GM23338 (cell line): ENCODE measurements at regions not wholly inside any gene's neighbourhood (a gene's known extent, or its start where the extent isn't known, plus 50 kb on each side); places are given as distances from the start of the nearest gene placed in this dataset.

Experiments used
- ATAC-seq: fragments of 200-7000 bp; cut with Tn5 transposase; 3 replicates; pipeline ENCODE4 v1.9.1; 2020
- DNase-seq: peaks from one replicate; pipeline ENCODE4 v3.0.0-alpha.2; 2015; ENCODE audit warnings: low spot score
- H2AFZ ChIP-seq: fragments of 200-600 bp; sonication (generic); 2 replicates; pipeline ENCODE4 v1.8.0; 2016; ENCODE audit warnings: antibody characterized with exemption, mild to moderate bottlenecking, moderate library complexity
- H3F3A ChIP-seq: fragments of 200-600 bp; sonication (generic); replicated peaks from 2 replicates; pipeline ENCODE4 v1.8.0; 2017; ENCODE audit warnings: antibody characterized with exemption, mixed run types, low read depth
- H3K27ac ChIP-seq: fragments of 200-600 bp; sonication (generic); 2 replicates; pipeline ENCODE4 v1.6.1; 2016; ENCODE audit warnings: low read depth
- H3K27me3 ChIP-seq: fragments of 200-600 bp; sonication (generic); 2 replicates; pipeline ENCODE4 v1.8.0; 2016; ENCODE audit warnings: mild to moderate bottlenecking, mixed run types, moderate library complexity; ENCODE audit not compliant: insufficient read depth
- H3K36me3 ChIP-seq: fragments of 200-600 bp; sonication (generic); 2 replicates; pipeline ENCODE4 v1.8.0; 2016; ENCODE audit warnings: mild to moderate bottlenecking; ENCODE audit not compliant: insufficient read depth
- H3K4me1 ChIP-seq: fragments of 200-600 bp; sonication (generic); 2 replicates; pipeline ENCODE4 v1.8.0; 2016; ENCODE audit warnings: mild to moderate bottlenecking, moderate library complexity; ENCODE audit not compliant: insufficient read depth
- H3K4me2 ChIP-seq: fragments of 200-600 bp; sonication (generic); 2 replicates; pipeline ENCODE4 v1.7.1; 2017; ENCODE audit warnings: mixed run types
- H3K4me3 ChIP-seq: fragments of 200-600 bp; sonication (generic); 2 replicates; pipeline ENCODE4 v1.6.1; 2016; ENCODE audit warnings: mixed run types
- H3K79me2 ChIP-seq: fragments of 200-600 bp; sonication (generic); replicated peaks from 2 replicates; pipeline ENCODE4 v1.8.0; 2017; ENCODE audit warnings: mild to moderate bottlenecking; ENCODE audit not compliant: insufficient read depth
- H3K9me2 ChIP-seq: fragments of 200-600 bp; sonication (generic); 2 replicates; pipeline ENCODE4 v1.8.0; 2017; ENCODE audit not compliant: insufficient read depth
- H4K20me1 ChIP-seq: fragments of 200-600 bp; sonication (generic); replicated peaks from 2 replicates; pipeline ENCODE4 v1.8.0; 2017; ENCODE audit warnings: mild to moderate bottlenecking; ENCODE audit not compliant: insufficient read depth
- H3K27ac Mint-ChIP-seq: 2 replicates; pipeline ENCODE4 v1.8.0; 2020; ENCODE audit warnings: inconsistent platforms, mild to moderate bottlenecking, moderate library complexity, mixed read lengths
- H3K27me3 Mint-ChIP-seq: 3 replicates; pipeline ENCODE4 v1.8.0; 2022; ENCODE audit warnings: low read depth, mild to moderate bottlenecking, moderate library complexity, mixed read lengths, inconsistent platforms; ENCODE audit not compliant: insufficient read depth, poor library complexity
- H3K36me3 Mint-ChIP-seq: 3 replicates; pipeline ENCODE4 v1.8.0; 2021; ENCODE audit warnings: low read depth, mild to moderate bottlenecking, inconsistent platforms, moderate library complexity, mixed read lengths
- H3K4me1 Mint-ChIP-seq: 3 replicates; pipeline ENCODE4 v1.8.0; 2020; ENCODE audit warnings: mild to moderate bottlenecking, inconsistent platforms, mixed read lengths
- H3K4me3 Mint-ChIP-seq: 3 replicates; pipeline ENCODE4 v1.8.0; 2021; ENCODE audit warnings: moderate library complexity, mild to moderate bottlenecking, inconsistent platforms, mixed read lengths
- H3K9me3 Mint-ChIP-seq: 3 replicates; pipeline ENCODE4 v1.8.0; 2020; ENCODE audit warnings: moderate library complexity, mild to moderate bottlenecking, inconsistent platforms, mixed read lengths
- CREB1 ChIP-seq: fragments of 250-450 bp; sonication (Bioruptor Pico); IDR thresholded peaks from 2 replicates; pipeline ENCODE4 v1.5.0; 2020; ENCODE audit warnings: low read depth, mild to moderate bottlenecking, moderate library complexity
- CTCF ChIP-seq, 2 experiments: fragments of 200-600 bp in 1 of 2; sonication (generic) in 1 of 2; conservative IDR thresholded peaks; 2 replicates each; pipeline versions ENCODE4 v1.5.1 to v1.6.1; 2016 to 2017; ENCODE audit warnings: antibody characterized with exemption in 2 of 2, low read depth in 2 of 2, mild to moderate bottlenecking in 2 of 2, moderate library complexity in 1 of 2
- ETS1 ChIP-seq: IDR thresholded peaks from 2 replicates; pipeline ENCODE4 v1.6.1; 2016; ENCODE audit warnings: antibody characterized with exemption
- EZH2 ChIP-seq: fragments of 200-600 bp; sonication (generic); IDR thresholded peaks from one replicate; pipeline ENCODE4 v1.8.0; 2017; ENCODE audit warnings: antibody characterized with exemption, mild to moderate bottlenecking, low read depth; ENCODE audit not compliant: unreplicated experiment
- EZH2phosphoT487 ChIP-seq: fragments of 200-600 bp; sonication (generic); IDR thresholded peaks from one replicate; pipeline ENCODE4 v1.8.1; 2018; ENCODE audit warnings: antibody characterized with exemption; ENCODE audit not compliant: unreplicated experiment
- JUNB ChIP-seq: IDR thresholded peaks from one replicate; pipeline ENCODE4 v1.6.1; 2016; ENCODE audit warnings: antibody characterized with exemption; ENCODE audit not compliant: unreplicated experiment
- NANOG ChIP-seq: IDR thresholded peaks from 2 replicates; pipeline ENCODE4 v1.6.1; 2016; ENCODE audit warnings: antibody characterized with exemption, borderline replicate concordance
- POLR2AphosphoS5 ChIP-seq: IDR thresholded peaks from 2 replicates; pipeline ENCODE4 v1.6.1; 2016; ENCODE audit warnings: antibody characterized with exemption, low read depth
- REST ChIP-seq: IDR thresholded peaks from one replicate; pipeline ENCODE4 v1.6.1; 2018; ENCODE audit warnings: antibody characterized with exemption; ENCODE audit not compliant: unreplicated experiment
- STAT1 ChIP-seq: IDR thresholded peaks from one replicate; pipeline ENCODE4 v1.6.1; 2016; ENCODE audit warnings: antibody characterized with exemption; ENCODE audit not compliant: unreplicated experiment
- ZNF114 ChIP-seq: fragments of 250-450 bp; sonication (Bioruptor Pico); IDR thresholded peaks from 2 replicates; pipeline ENCODE4 v1.5.0; 2020; ENCODE audit warnings: mild to moderate bottlenecking, moderate library complexity
- ZNF331 ChIP-seq: fragments of 250-450 bp; sonication (Bioruptor Pico); IDR thresholded peaks from 2 replicates; pipeline ENCODE4 v1.5.0; 2020; ENCODE audit warnings: low read depth, mild to moderate bottlenecking, moderate library complexity
- ZNF462 ChIP-seq: fragments of 250-450 bp; sonication (Bioruptor Pico); IDR thresholded peaks from 2 replicates; pipeline ENCODE4 v1.5.0; 2020; ENCODE audit warnings: mild to moderate bottlenecking, moderate library complexity

- Histone ChIP-seq H3K4me2 (no peak overlapping the region), H3K36me3 (no peaks in the 10 kb centered on the region), H3K79me2 (no peaks in the 10 kb centered on the region), H4K20me1 (no peaks in the 10 kb centered on the region), H3F3A (no peaks in the 10 kb centered on the region), H3K27ac (no peak overlapping the region), H3K9me2 (no peaks in the 10 kb centered on the region), H3K4me3 (no peak overlapping the region), H2AFZ (no peak overlapping the region), H3K4me1 (peaks cover 8% of the 10 kb centered on the region), H3K27me3 (no peaks in the 10 kb centered on the region)
- TF ChIP-seq EZH2phosphoT487 (no peak), ETS1 (no peak), REST (no peak), CREB1 (no peak), JUNB (no peak), EZH2 (no peak), STAT1 (no peak), NANOG (no peak), POLR2AphosphoS5 (no peak), ZNF114 (CRISPR knock-in tag) (no peak), CTCF (conservative IDR thresholded peaks at IDR 0.05; ENCODE audit: low read depth in 2 of 2) (no peak), ZNF331 (CRISPR knock-in tag) (no peak), ZNF462 (CRISPR knock-in tag) (no peak)
- Mint-ChIP-seq H3K4me1 (peaks cover 7% of the 10 kb centered on the region), H3K36me3 (no peaks in the 10 kb centered on the region), H3K27ac (no peak overlapping the region), H3K4me3 (no peak overlapping the region), H3K27me3 (peaks cover 5% of the 10 kb centered on the region), H3K9me3 (no peaks in the 10 kb centered on the region)
- no peak for DNase-seq
- ATAC-seq = no peak
Observed at GRCh38 chr3:127441764-127442163, 148.8 kb downstream of the TPRA1 start.
